GM21360 (cell line): ENCODE measurements at regions not wholly inside any gene's neighbourhood (a gene's known extent, or its start where the extent isn't known, plus 50 kb on each side); places are given as distances from the start of the nearest gene placed in this dataset.

Source experiments
- ATAC-seq: cut with Tn5 transposase; IDR thresholded peaks from one replicate; pipeline ENCODE4 v1.9.1; 2021; ENCODE audit warnings: mild to moderate bottlenecking, moderate library complexity; ENCODE audit not compliant: unreplicated experiment

- ATAC-seq = no peak
These were observed 360.2 kb downstream of the PREX1 start for GRCh38 chr20:48467622-48468021.

- ATAC-seq = no peak
These were observed 362.5 kb downstream of the PREX1 start for GRCh38 chr20:48465271-48465670.

DNA sequence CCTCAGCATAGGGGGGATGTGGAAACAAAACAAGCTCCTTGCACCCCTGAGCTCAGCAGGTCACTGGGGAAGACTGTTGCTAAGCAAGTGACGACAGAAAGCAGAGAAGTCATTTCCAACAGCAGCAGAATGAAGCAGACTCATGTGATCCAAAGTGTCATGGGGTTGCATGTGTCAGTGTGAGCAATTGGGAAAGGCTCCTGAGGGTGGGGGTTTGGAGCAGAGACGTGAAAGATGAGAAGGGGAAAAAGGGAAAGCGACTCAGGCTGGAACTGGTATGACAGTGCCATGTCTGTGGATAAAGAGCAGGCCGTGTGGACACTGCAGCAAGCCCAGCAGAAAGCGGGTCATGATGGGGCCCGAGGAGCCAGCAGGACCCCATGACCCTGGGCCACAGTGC lies 363.9 kb downstream of the PREX1 start:
- ATAC-seq = no peak

GRCh38 chr20:48463096-48463720 lies 364.6 kb downstream of the PREX1 start:
- ATAC-seq = no peak

DNA sequence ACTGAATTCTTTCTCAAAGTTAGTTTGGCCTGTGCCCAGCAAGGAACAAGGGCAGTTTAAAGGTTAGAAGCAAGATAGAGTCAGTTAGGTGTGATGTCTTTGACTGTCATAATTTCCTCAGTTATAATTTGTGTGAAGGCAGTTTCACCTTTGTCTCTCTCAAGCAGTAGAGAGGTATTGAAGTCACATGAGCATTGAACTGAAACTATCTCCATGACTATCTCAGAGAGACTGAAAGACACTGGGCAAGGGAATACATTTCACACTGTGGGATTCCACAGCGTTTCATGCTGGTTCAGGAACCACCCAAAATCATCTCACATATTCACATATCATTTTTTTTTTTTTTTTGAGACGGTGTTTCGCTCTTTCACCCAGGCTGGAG lies 366.1 kb downstream of the PREX1 start:
- ATAC-seq = no peak

GRCh38 chr20:48461091-48461734 lies 366.6 kb downstream of the PREX1 start:
- no peak for ATAC-seq

- no peak for ATAC-seq
These were observed 367.1 kb downstream of the PREX1 start for GRCh38 chr20:48460681-48461080.

GRCh38 chr20:48459722-48460395 lies 367.9 kb downstream of the PREX1 start:
- ATAC-seq = no peak

DNA sequence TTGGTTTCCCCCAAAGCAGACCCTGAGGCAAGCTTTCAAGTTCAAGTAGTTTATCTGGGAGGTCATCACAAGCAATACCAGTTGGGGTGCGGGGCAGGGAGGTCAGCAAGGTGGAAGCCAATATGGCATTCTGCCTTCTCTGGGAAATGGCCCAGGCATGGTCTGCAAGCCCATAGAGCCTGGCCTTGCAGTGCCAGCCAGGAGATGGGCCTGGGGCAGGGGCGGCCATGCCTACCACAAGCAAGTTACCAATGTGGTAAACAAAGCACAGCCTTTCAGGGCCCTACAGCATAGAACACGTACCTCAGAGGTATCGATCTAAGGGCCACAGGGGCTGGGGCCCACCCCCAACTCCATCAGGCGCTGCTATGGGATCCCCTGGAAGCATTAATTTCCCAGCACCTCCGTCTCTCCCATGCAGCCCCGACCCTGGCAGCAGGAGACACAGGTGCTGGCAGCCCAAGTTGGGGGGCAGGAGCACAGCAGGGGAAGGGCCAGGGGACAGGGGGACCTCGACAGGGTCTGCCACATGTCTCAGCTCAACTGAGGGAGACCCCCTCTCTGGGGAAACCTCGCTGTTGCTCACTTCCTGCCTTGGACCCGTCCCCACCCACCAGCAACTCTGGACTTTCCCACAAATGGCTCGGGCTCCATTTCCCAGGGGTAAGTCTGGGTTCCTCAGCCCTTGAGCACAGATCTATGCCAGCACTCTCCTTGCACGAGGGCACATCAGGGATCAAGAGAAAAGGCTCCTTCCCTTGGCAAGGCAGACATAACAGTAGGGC lies 369.0 kb downstream of the PREX1 start:
- ATAC-seq = no peak

GRCh38 chr20:48458003-48458377 lies 369.8 kb downstream of the PREX1 start:
- no peak for ATAC-seq

DNA sequence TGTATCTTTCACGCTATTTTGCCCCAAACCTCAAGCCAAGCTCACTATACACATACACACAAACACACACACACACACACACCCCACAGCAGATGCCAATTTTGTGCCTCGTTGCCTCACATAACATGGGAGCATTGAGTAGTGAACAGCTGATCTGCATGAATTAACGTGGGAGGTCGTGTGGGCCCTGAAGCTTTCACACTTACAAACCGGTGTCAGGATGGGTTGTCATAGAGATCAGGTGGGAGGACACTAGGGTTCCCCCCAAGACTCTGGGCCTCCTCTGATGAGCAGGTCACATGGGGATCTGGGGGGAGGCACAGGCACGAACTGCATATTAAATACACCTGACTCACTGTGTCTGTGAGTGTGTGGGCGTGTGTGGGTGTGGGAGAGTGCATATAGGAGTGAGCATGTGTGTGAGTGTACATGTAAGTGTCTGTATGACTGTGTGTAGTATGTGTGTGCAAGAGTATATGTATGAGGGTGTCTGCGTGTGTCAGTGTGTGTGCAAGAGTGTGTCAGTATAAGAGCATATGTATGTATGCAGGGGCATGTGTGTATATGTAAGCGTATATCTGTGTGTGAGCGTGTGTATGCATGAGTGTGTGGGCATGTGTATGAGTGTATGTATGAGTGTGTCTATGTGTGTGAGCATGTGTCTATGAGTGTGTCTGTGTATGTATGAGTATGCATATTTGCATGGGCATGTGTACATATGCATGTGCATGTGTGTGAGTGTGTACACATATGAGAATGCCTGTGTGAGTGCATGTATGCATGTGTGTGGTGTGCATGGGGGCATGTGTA lies 370.4 kb downstream of the PREX1 start:
- no peak for ATAC-seq

GRCh38 chr20:48456366-48457192 lies 371.2 kb downstream of the PREX1 start:
- ATAC-seq = peak; percentile 53

- no peak for ATAC-seq
These were observed 372.0 kb downstream of the PREX1 start for GRCh38 chr20:48455651-48456365.

DNA sequence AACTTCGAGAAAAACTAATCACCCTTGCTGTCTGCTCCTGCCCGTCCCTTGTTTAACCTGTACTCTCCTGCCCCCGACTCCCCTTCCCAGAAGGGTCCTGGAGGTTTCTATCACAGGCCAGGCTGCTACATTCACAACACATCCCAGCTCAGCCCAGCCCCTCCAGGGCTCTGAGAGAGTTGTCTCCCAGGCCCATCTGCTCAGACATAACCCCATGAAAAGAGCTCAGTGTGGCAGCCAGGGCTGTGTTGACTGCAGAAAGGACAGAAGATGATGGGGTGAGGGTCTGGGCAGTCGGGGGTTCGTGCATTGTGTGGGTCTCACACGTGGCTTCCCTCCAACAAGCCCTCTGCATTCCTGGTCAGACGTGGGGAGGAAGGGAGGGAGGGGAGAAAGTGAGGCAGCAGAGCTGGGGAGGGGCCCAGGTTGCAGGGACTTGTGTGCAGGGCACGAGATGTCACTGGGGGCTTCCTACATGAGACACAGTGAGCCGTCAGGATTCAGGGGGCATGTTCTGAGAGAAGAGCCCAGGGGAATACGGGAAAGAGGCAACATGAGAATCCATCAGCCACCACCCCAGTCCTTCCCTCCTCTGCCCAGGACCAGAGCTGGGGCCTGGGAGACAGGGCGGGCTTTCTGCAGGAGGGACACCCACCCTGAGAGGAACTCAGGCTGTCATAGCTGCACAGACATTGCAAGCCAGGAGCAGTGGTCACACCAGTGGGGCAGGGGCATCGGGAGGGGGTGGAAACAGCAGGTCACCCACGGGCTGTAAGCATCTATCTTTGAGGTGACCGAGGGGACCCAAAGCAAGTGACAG lies 372.9 kb downstream of the PREX1 start:
- no peak for ATAC-seq

DNA sequence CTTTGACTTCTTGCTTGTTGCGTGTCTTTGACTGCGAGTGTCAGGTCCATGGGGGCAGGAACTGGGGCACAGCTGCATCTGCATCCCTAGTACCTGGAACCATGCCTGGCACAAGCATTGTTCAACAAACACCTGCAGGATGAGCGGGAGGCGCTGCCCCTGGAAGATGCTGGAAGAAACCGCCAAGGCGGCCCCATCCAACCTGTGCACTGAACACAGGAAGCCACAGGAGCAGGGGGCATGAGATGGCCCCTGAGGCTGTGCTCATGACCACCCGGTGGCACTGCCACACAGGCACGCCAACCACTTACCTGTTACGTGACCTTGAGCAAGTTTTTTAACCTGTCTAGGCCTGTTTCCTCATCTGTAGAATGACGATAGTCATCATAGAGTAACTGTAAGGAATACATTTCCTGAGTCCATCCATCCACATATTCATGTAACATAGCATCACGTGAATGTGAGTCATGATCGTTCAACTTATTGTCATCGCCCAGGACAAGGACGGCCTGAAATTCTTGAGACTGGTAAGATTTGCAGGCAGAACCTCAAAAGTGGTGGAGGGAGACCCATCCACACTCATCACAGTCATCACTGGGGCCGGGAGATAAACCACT lies 374.2 kb downstream of the PREX1 start:
- no peak for ATAC-seq

DNA sequence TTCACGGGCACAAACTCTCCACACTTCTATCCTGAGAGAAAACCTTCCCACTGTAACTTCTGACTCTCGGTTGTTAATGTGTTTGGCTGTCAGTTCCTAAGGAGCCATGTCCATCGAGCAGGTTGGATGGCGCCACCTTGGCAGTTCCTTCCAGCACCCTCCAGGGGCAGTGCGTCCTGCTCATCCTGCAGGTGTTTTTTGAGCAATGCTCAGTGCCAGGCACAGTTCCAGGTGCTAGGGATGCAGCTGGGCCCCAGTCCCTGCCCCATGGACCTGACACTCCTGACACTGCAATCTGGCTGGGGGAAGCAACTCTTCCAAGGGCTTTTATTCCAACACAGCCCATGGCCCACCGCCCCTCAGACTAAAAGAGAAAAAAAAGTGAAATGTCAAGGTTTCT lies 376.4 kb downstream of the PREX1 start:
- no peak for ATAC-seq

GRCh38 chr20:48448666-48449600 lies 378.9 kb downstream of the PREX1 start:
- no peak for ATAC-seq
